Keratinocyte (primary cell): ENCODE measurements at regions not wholly inside any gene's neighbourhood (a gene's known extent, or its start where the extent isn't known, plus 50 kb on each side); places are given as distances from the start of the nearest gene placed in this dataset.

Source experiments
- EZH2 ChIP-seq: IDR thresholded peaks from one replicate; pipeline ENCODE4 v1.6.1; 2012; ENCODE audit warnings: inconsistent platforms, mild to moderate bottlenecking, low read length, moderate library complexity
- TF ChIP-seq, protein P1 (sequence below), 3 experiments: IDR thresholded peaks in 1 of 3; conservative IDR thresholded peaks in 1 of 3; optimal IDR thresholded peaks in 1 of 3; 2 replicates in 2 of 3; 3 replicates in 1 of 3; pipeline versions ENCODE3 to v1.5.1; 2011; ENCODE audit warnings: low read length in 3 of 3, mild to moderate bottlenecking in 3 of 3, moderate library complexity in 2 of 3, control low read depth in 1 of 3, inconsistent platforms in 1 of 3; ENCODE audit not compliant: insufficient read depth in 2 of 3; ENCODE audit errors: extremely low read depth in 1 of 3

DNA sequence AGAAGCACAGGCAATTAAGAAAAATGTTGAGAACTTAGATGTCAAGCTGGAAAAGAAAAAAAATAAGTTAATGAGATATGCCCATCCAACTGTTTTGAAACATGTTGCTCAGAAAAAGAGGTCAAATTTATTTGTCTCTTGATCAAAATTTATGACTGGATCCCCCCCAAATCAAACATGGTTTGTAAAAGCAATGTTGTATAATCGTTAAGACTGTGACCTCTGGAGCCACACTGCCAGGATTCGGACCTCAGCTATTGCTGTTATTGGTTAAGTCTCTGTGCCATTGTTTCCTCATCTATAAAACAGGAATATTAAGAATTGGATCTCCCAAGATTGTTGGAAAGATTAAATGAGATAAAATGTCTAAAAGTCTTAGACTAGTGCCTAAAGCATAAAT lies 51.9 kb upstream of the LRRK2 start:
- TF ChIP-seq, protein P1, sequence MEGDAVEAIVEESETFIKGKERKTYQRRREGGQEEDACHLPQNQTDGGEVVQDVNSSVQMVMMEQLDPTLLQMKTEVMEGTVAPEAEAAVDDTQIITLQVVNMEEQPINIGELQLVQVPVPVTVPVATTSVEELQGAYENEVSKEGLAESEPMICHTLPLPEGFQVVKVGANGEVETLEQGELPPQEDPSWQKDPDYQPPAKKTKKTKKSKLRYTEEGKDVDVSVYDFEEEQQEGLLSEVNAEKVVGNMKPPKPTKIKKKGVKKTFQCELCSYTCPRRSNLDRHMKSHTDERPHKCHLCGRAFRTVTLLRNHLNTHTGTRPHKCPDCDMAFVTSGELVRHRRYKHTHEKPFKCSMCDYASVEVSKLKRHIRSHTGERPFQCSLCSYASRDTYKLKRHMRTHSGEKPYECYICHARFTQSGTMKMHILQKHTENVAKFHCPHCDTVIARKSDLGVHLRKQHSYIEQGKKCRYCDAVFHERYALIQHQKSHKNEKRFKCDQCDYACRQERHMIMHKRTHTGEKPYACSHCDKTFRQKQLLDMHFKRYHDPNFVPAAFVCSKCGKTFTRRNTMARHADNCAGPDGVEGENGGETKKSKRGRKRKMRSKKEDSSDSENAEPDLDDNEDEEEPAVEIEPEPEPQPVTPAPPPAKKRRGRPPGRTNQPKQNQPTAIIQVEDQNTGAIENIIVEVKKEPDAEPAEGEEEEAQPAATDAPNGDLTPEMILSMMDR (optimal IDR thresholded peaks at IDR 0.05 in 1 of 3, IDR thresholded peaks at IDR 0.05 in 1 of 3, conservative IDR thresholded peaks at IDR 0.05 in 1 of 3; ENCODE audit: extremely low read depth in 1 of 3, insufficient read depth in 2 of 3, low read length in 3 of 3): no peak
- TF ChIP-seq EZH2: no peak
